Transverse colon (tissue), 4 donors: ENCODE measurements at regions not wholly inside any gene's neighbourhood (a gene's known extent, or its start where the extent isn't known, plus 50 kb on each side); places are given as distances from the start of the nearest gene placed in this dataset.

ENCODE experiments used
- CTCF ChIP-seq, 5 experiments: fragments of 200-600 bp in 3 of 5; fragments of 450-650 bp in 2 of 5; sonication (generic) in 3 of 5; IDR thresholded peaks; 1 replicate in 2 of 5; 2 replicates in 3 of 5; pipeline ENCODE4 v1.5.1; 2016 to 2017; ENCODE audit warnings: antibody characterized with exemption in 5 of 5, inconsistent platforms in 3 of 5, mild to moderate bottlenecking in 2 of 5, moderate library complexity in 1 of 5
- EP300 ChIP-seq: sonication (generic); formaldehyde crosslinking; IDR thresholded peaks from one replicate; pipeline ENCODE4 v1.6.1; 2017; ENCODE audit warnings: antibody characterized with exemption, low read depth
- POLR2A ChIP-seq: fragments of 450-650 bp; IDR thresholded peaks from one replicate; pipeline ENCODE4 v1.6.1; 2016; ENCODE audit warnings: antibody characterized with exemption, mild to moderate bottlenecking, moderate library complexity
- POLR2AphosphoS5 ChIP-seq, 3 donors: sonication (generic); formaldehyde crosslinking; IDR thresholded peaks; one replicate each; pipeline ENCODE4 v1.6.1; 2016; ENCODE audit warnings: antibody characterized with exemption in 3 of 3

- TF ChIP-seq CTCF (IDR thresholded peaks at IDR 0.05) (no peak), POLR2AphosphoS5 (IDR thresholded peaks at IDR 0.05) (no peak), POLR2A (no peak), EP300 (no peak)
These were observed 506.7 kb upstream of the KIF2B start for GRCh38 chr17:53316073-53316472.
